Astrocyte of the spinal cord (primary cell): ENCODE measurements at regions not wholly inside any gene's neighbourhood (a gene's known extent, or its start where the extent isn't known, plus 50 kb on each side); places are given as distances from the start of the nearest gene placed in this dataset.
"Not testable (repeated sequence)": the region's sequence is repeated elsewhere in the genome, so short reads cannot be mapped to it uniquely, and the experiment has no call there.

ENCODE experiments used
- DNase-seq: peaks from one replicate; pipeline ENCODE4 v3.0.0; 2011; ENCODE audit warnings: low read depth, low spot score
- H3K4me3 ChIP-seq: 2 replicates; pipeline ENCODE4 v1.5.1; 2011; ENCODE audit warnings: low read depth, mild to moderate bottlenecking, low read length, moderate library complexity
- in situ Hi-C: cut with HindIII; loops from 2 replicates; pipeline ENCODE4 v1.10.0; 2017; ENCODE audit warnings: low sequenced_read_pairs
- TF ChIP-seq, protein P1 (sequence below): IDR thresholded peaks from 2 replicates; pipeline ENCODE4 v1.5.1; 2012; ENCODE audit warnings: low read depth, mild to moderate bottlenecking, low read length, inconsistent platforms

DNA sequence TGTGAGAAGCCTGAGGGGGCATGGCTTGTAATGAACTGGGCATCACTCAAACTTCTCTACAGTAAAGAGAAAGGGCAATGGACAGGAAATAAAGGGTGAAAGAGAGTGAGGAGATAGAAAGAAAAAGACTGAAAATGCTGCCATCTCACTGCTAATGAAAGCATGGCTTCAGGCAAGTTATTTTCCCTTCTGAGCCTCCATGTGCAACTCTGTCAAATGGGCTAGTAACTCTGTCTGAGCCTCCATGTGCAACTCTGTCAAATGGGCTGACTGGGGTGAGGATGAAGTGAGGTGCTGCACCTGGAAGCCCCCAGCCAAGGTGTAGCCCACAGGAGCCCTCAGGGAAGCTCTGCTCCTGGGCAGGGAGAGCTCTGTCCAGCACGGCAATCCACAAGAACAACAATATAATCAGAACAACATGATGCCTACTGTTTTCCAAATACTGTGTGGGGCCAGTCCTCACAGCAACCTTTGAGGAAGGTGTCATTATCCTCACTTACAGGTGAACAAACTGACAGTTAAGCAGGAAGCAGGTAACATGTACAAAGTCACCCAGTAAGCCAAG is 73.8 kb upstream of the XPA start:
- in situ Hi-C loops = no loop called here
- no peak for DNase-seq
- TF ChIP-seq, protein P1, sequence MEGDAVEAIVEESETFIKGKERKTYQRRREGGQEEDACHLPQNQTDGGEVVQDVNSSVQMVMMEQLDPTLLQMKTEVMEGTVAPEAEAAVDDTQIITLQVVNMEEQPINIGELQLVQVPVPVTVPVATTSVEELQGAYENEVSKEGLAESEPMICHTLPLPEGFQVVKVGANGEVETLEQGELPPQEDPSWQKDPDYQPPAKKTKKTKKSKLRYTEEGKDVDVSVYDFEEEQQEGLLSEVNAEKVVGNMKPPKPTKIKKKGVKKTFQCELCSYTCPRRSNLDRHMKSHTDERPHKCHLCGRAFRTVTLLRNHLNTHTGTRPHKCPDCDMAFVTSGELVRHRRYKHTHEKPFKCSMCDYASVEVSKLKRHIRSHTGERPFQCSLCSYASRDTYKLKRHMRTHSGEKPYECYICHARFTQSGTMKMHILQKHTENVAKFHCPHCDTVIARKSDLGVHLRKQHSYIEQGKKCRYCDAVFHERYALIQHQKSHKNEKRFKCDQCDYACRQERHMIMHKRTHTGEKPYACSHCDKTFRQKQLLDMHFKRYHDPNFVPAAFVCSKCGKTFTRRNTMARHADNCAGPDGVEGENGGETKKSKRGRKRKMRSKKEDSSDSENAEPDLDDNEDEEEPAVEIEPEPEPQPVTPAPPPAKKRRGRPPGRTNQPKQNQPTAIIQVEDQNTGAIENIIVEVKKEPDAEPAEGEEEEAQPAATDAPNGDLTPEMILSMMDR = no peak
- H3K4me3 ChIP-seq = no peak overlapping the region

DNA sequence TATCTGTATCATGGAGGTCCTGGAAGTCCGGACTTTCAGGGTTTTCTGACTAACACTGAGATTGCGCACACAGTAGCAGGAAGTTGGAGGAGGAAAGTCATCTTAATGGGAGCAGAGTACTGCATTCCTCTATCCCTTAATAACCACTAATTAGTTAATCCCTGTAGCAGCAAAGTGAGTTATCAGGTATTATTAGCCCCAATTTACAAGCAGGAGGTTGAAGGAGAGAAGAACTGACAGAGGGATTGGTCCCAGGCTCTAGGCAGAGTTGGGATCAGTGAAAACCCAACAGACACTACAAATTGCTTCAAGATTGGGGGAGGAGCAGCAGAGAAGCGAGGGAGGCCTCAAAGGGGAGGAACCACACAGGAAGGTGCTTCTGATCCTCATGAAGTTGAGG is 74.5 kb upstream of the XPA start:
- in situ Hi-C loops = no loop called here
- TF ChIP-seq, protein P1 = no peak
- no peak for DNase-seq
- H3K4me3 ChIP-seq = no peak overlapping the region

DNA sequence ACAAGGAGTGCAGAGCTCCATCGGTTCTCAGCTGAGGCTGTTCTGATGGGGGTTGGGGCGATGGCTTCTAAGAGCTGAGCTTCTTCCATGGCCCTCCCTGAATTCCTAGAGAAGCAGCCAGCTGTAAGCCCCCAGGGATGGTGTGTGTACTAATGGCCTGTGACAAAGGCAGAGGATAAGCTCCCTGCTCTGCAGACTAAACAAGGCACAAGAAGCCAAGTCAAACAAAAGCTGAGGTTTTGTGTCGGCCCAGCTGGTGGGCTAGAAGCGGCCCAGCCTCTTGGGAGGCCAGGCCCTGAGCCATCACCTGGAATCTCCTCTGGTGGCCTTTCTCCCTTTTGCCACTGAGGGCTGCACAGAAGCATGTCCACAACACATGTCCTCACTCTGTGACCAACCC is 75.0 kb upstream of the XPA start:
- in situ Hi-C loops = no loop called here

DNA sequence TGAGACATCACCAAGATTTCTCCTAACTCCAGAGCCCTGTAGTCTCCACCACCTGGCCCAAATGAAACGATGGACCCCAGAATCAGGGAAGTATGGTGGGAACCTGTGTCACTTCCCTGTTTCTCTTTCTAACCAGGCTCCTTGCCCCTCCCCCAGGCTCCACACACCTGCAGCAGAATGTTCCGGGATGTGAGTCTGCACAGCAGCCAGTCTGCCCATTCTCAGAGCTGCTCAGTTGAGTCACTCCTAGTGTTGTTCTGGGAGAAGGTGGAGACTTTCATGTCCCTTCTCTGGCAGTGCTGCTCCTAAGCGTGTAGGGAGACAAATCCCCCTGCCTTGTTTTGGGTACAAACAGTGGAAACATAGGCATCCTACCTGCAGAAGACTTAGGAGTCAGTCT is 76.0 kb upstream of the XPA start:
- in situ Hi-C loops = no loop called here
- TF ChIP-seq, protein P1 = no peak
- no peak for DNase-seq
- H3K4me3 ChIP-seq = no peak overlapping the region

More for the DNA sequence above, 75.0 kb upstream of the XPA start:
- no peak for DNase-seq
- no peak overlapping the region for H3K4me3 ChIP-seq
- TF ChIP-seq, protein P1 = no peak

DNA sequence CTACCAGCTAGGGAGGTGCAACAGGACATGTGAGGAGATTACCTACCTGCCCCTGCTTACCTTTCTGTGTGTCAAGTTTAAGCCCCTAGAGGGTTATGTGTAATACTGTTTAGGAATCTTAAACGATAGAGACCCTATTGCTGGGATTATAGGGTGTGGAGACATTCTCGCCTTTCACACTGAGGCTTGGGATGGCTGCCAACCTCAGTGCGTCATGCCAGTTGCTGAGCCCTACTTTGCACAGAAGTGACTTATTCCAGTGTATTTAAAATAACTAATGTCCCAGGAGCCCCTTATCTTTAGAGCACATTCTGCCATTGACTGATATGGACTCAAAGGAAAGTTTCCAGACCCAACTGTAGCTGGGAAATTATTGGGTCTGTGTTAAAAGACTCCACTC is 76.6 kb upstream of the XPA start:
- in situ Hi-C loops = no loop called here
- TF ChIP-seq, protein P1 = no peak
- no peak overlapping the region for H3K4me3 ChIP-seq
- DNase-seq = peak; percentile 32

DNA sequence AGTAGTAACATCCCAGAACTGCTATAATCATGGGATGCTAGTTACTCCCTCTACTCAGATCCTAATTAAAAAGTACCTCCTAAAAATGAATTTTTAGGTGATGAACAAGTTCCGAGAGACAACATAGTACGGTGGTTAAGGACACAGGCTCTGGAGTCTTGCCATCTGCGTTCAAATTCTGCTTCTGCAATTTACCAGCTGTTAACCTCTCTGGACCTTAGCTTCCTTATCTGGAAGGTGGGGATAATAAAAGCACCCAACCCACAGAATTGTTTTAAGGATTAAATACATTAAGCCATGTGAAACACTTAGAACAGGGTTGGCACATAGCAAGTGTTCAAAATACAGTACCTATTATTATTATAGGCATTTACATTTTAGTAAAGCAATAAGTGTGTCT is 77.5 kb upstream of the XPA start:
- no peak overlapping the region for H3K4me3 ChIP-seq
- TF ChIP-seq, protein P1 = no peak
- DNase-seq = no peak
- in situ Hi-C loops = no loop called here

DNA sequence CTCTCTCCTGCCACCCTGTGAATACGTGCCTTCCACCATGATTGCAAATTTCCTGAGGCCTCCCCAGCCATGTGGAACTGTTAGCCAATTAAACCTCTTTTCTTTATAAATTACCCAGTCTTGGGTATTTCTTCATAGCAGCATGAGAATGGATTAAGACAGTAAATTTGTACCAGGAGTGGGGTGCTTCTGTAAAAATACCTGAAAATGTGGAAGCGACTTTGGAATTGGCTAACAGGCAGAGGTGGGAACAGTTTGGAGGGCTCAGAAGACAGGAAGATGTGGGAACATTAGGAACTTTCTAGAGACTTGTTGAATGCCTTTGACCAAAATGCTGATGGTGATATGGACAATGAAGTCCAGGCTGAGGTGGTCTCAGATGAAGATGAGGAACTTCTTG is 74.3 kb upstream of the FOXE1 start:
- DNase-seq, H3K4me3 ChIP-seq, in situ Hi-C loops: not testable (repeated sequence)
